Loucy (cell line): ENCODE measurements at regions not wholly inside any gene's neighbourhood (a gene's known extent, or its start where the extent isn't known, plus 50 kb on each side); places are given as distances from the start of the nearest gene placed in this dataset.

ENCODE experiments used
- H2AFZ ChIP-seq: fragments of 200-600 bp; sonication (generic); 2 replicates; pipeline ENCODE4 v1.6.0; 2016; ENCODE audit warnings: antibody characterized with exemption, mild to moderate bottlenecking, low read length, moderate library complexity
- H3F3A ChIP-seq: fragments of 200-600 bp; 2 replicates; pipeline ENCODE4 v1.6.0; 2016; ENCODE audit warnings: antibody characterized with exemption, low read depth, mild to moderate bottlenecking
- H3K27me3 ChIP-seq: fragments of 200-600 bp; sonication (generic); 2 replicates; pipeline ENCODE4 v1.6.1; 2014; ENCODE audit warnings: low read length, mild to moderate bottlenecking; ENCODE audit not compliant: insufficient read depth, poor library complexity, severe bottlenecking
- H3K36me3 ChIP-seq: fragments of 200-600 bp; sonication (generic); 2 replicates; pipeline ENCODE4 v1.6.1; 2016; ENCODE audit warnings: low read length; ENCODE audit not compliant: insufficient read depth
- H3K4me1 ChIP-seq: fragments of 200-600 bp; sonication (generic); 2 replicates; pipeline ENCODE4 v1.5.1; 2014; ENCODE audit warnings: low read length, mild to moderate bottlenecking; ENCODE audit not compliant: insufficient read depth, poor library complexity, severe bottlenecking
- H3K4me2 ChIP-seq: fragments of 200-600 bp; sonication (generic); 2 replicates; pipeline ENCODE4 v1.6.0; 2014; ENCODE audit warnings: antibody characterized with exemption, low read length, low read depth, mild to moderate bottlenecking; ENCODE audit not compliant: poor library complexity, severe bottlenecking
- H3K4me3 ChIP-seq: fragments of 200-600 bp; sonication (generic); 2 replicates; pipeline ENCODE4 v1.5.1; 2014; ENCODE audit warnings: low read length, mild to moderate bottlenecking, mixed read lengths; ENCODE audit not compliant: poor library complexity, severe bottlenecking
- H3K79me2 ChIP-seq: fragments of 200-600 bp; sonication (generic); 2 replicates; pipeline ENCODE4 v1.6.1; 2014; ENCODE audit warnings: low read length; ENCODE audit not compliant: insufficient read depth
- H3K9ac ChIP-seq: fragments of 200-600 bp; sonication (generic); 2 replicates; pipeline ENCODE4 v1.6.0; 2014; ENCODE audit warnings: mild to moderate bottlenecking, low read depth, low read length, moderate library complexity; ENCODE audit not compliant: poor library complexity, severe bottlenecking
- H3K9me2 ChIP-seq: fragments of 200-600 bp; sonication (generic); replicated peaks from 2 replicates; pipeline ENCODE4 v1.6.1; 2016; ENCODE audit warnings: low read depth, low read length, mixed read lengths
- H3K9me3 ChIP-seq: fragments of 200-600 bp; sonication (generic); 2 replicates; pipeline ENCODE4 v1.6.1; 2014; ENCODE audit warnings: mild to moderate bottlenecking, antibody characterized with exemption, low read length, low read depth; ENCODE audit not compliant: insufficient read depth
- H4K20me1 ChIP-seq: fragments of 200-600 bp; sonication (generic); 2 replicates; pipeline ENCODE4 v1.6.0; 2014; ENCODE audit warnings: antibody characterized with exemption, low read length, mild to moderate bottlenecking; ENCODE audit not compliant: insufficient read depth, poor library complexity, severe bottlenecking
- CTCF ChIP-seq: fragments of 200-600 bp; sonication (generic); conservative IDR thresholded peaks from 2 replicates; pipeline ENCODE4 v1.5.1; 2014; ENCODE audit warnings: mild to moderate bottlenecking, antibody characterized with exemption, low read length
- EZH2phosphoT487 ChIP-seq: fragments of 200-600 bp; IDR thresholded peaks from 2 replicates; pipeline ENCODE4 v1.6.1; 2018; ENCODE audit warnings: antibody characterized with exemption, mild to moderate bottlenecking, moderate library complexity, borderline replicate concordance

GRCh38 chr6:170131351-170131750 is 159.5 kb downstream of the DLL1 start:
- no peaks in the 10 kb centered on the region for H3K4me1 ChIP-seq
- H3F3A ChIP-seq: no peaks in the 10 kb centered on the region
- H3K27me3 ChIP-seq: no peaks in the 10 kb centered on the region
- H2AFZ ChIP-seq: no peak overlapping the region
- H3K4me2 ChIP-seq: no peak overlapping the region
- no peaks in the 10 kb centered on the region for H3K79me2 ChIP-seq
- no peaks in the 10 kb centered on the region for H3K36me3 ChIP-seq
- no peak for TF ChIP-seq EZH2phosphoT487
- H4K20me1 ChIP-seq: no peaks in the 10 kb centered on the region
- peaks cover 13% of the 10 kb centered on the region; the same call in 1 of the 2 replicates for H3K9me3 ChIP-seq
- no peaks in the 10 kb centered on the region for H3K9me2 ChIP-seq
- no peak overlapping the region for H3K9ac ChIP-seq
- no peak overlapping the region for H3K4me3 ChIP-seq

- no peak overlapping the region for H3K4me2 ChIP-seq
- H3K79me2 ChIP-seq: no peaks in the 10 kb centered on the region
- peaks cover 13% of the 10 kb centered on the region; the same call in 1 of the 2 replicates for H3K9me3 ChIP-seq
- no peaks in the 10 kb centered on the region for H3K9me2 ChIP-seq
- no peak overlapping the region for H3K9ac ChIP-seq
- no peaks in the 10 kb centered on the region for H3K36me3 ChIP-seq
- H2AFZ ChIP-seq: no peak overlapping the region
- no peaks in the 10 kb centered on the region for H3F3A ChIP-seq
- H4K20me1 ChIP-seq: no peaks in the 10 kb centered on the region
- no peak for TF ChIP-seq CTCF
- TF ChIP-seq EZH2phosphoT487: no peak
- no peaks in the 10 kb centered on the region for H3K27me3 ChIP-seq
- H3K4me3 ChIP-seq: no peak overlapping the region
- no peaks in the 10 kb centered on the region for H3K4me1 ChIP-seq
Observed at GRCh38 chr6:170130771-170131241, 160.1 kb downstream of the DLL1 start.

- Histone ChIP-seq H3K9ac (no peak overlapping the region), H3K4me2 (no peak overlapping the region), H3K4me1 (no peaks in the 10 kb centered on the region), H3K4me3 (no peak overlapping the region), H3K9me3 (peaks cover 13% of the 10 kb centered on the region; the same call in 1 of the 2 replicates), H3K9me2 (no peaks in the 10 kb centered on the region), H3K79me2 (no peaks in the 10 kb centered on the region), H3K36me3 (no peaks in the 10 kb centered on the region), H3K27me3 (no peaks in the 10 kb centered on the region), H3F3A (no peaks in the 10 kb centered on the region), H4K20me1 (no peaks in the 10 kb centered on the region), H2AFZ (no peak overlapping the region)
- no peak for TF ChIP-seq EZH2phosphoT487
- TF ChIP-seq CTCF: no peak
Observed at GRCh38 chr6:170130201-170130621, 160.7 kb downstream of the DLL1 start.

GRCh38 chr6:170129691-170130171 is 161.1 kb downstream of the DLL1 start:
- H2AFZ ChIP-seq: no peak overlapping the region
- H3K9me3 ChIP-seq: peaks cover 13% of the 10 kb centered on the region; the same call in 1 of the 2 replicates
- H3F3A ChIP-seq: no peaks in the 10 kb centered on the region
- no peaks in the 10 kb centered on the region for H4K20me1 ChIP-seq
- H3K27me3 ChIP-seq: no peaks in the 10 kb centered on the region
- no peaks in the 10 kb centered on the region for H3K4me1 ChIP-seq
- H3K36me3 ChIP-seq: no peaks in the 10 kb centered on the region
- no peak overlapping the region for H3K4me3 ChIP-seq
- H3K79me2 ChIP-seq: no peaks in the 10 kb centered on the region
- H3K9me2 ChIP-seq: no peaks in the 10 kb centered on the region
- no peak overlapping the region for H3K9ac ChIP-seq
- TF ChIP-seq CTCF: no peak
- no peak for TF ChIP-seq EZH2phosphoT487
- H3K4me2 ChIP-seq: no peak overlapping the region
